GM21390 (cell line): ENCODE measurements at regions not wholly inside any gene's neighbourhood (a gene's known extent, or its start where the extent isn't known, plus 50 kb on each side); places are given as distances from the start of the nearest gene placed in this dataset.
A peak's percentile ranks its signal among the peaks of the same experiment; 100 is the strongest.
"Not testable (repeated sequence)": the region's sequence is repeated elsewhere in the genome, so short reads cannot be mapped to it uniquely, and the experiment has no call there.

Experiments
- ATAC-seq: cut with Tn5 transposase; IDR thresholded peaks from one replicate; pipeline ENCODE4 v1.9.1; 2021; ENCODE audit not compliant: unreplicated experiment

GRCh38 chr12:75656648-75657047, 145.2 kb upstream of the KRR1 start:
- ATAC-seq, result no peak

- ATAC-seq, result no peak
These were observed 144.8 kb upstream of the KRR1 start for GRCh38 chr12:75656210-75656609.

- ATAC-seq, result peak; percentile 76
These were observed 144.0 kb upstream of the KRR1 start for GRCh38 chr12:75655315-75655806.

GRCh38 chr12:75651342-75651695, 139.9 kb upstream of the KRR1 start:
- no peak for ATAC-seq

GRCh38 chr12:75650595-75651341, 139.4 kb upstream of the KRR1 start:
- ATAC-seq, result no peak

GRCh38 chr12:75650100-75650499, 138.7 kb upstream of the KRR1 start:
- no peak for ATAC-seq

GRCh38 chr12:75648856-75649255, 137.4 kb upstream of the KRR1 start:
- ATAC-seq, result no peak

GRCh38 chr12:75646329-75647210, 135.2 kb upstream of the KRR1 start:
- no peak for ATAC-seq

GRCh38 chr12:75644472-75645072, 133.2 kb upstream of the KRR1 start:
- no peak for ATAC-seq

- not testable (repeated sequence) for ATAC-seq
These were observed 131.7 kb upstream of the KRR1 start for GRCh38 chr12:75643119-75643518.

GRCh38 chr12:75642226-75642625, 130.8 kb upstream of the KRR1 start:
- ATAC-seq, result no peak

- ATAC-seq, result peak; percentile 99
These were observed 129.8 kb upstream of the KRR1 start for GRCh38 chr12:75641031-75641780.

GRCh38 chr12:75638792-75639191, 127.4 kb upstream of the KRR1 start:
- no peak for ATAC-seq

GRCh38 chr12:75636607-75637006, 125.2 kb upstream of the KRR1 start:
- ATAC-seq, result no peak

GRCh38 chr12:75635606-75636444, 124.4 kb upstream of the KRR1 start:
- peak; percentile 57 for ATAC-seq

- ATAC-seq, result no peak
These were observed 123.1 kb upstream of the KRR1 start for GRCh38 chr12:75634244-75635222.

- ATAC-seq, result no peak
These were observed 122.4 kb upstream of the KRR1 start for GRCh38 chr12:75633789-75634188.

- ATAC-seq, result no peak
These were observed 121.0 kb upstream of the KRR1 start for GRCh38 chr12:75632442-75632841.

GRCh38 chr12:75631831-75632230, 120.4 kb upstream of the KRR1 start:
- ATAC-seq, result no peak
